Stimulated activated CD4-positive, alpha-beta T cell treated with anti-CD3 and anti-CD28 coated beads, Interleukin-2, amount 100 ng/mL, for 48 hours (primary cell): ENCODE measurements at regions not wholly inside any gene's neighbourhood (a gene's known extent, or its start where the extent isn't known, plus 50 kb on each side); places are given as distances from the start of the nearest gene placed in this dataset.

Source experiments
- DNase-seq, 2 donors: peaks; one replicate each; pipeline ENCODE4 v3.0.0-alpha.2; 2020

DNA sequence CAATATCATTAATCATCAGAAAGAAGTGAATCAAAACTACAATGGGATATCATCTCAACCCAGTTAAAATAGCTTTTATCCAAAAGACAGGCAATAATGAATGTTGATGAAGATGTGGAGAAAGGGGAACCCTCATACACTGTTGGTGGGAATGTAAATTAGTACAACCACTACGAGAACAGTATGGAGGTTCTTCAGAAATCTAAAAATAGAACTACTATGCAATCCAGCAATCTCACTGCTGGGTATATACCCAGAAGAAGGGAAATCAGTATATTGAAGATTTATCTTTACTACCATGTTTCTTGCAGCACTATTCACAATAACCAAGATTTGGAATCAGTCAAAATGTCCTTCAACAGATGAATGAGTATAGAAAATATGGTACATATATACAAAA lies 189.8 kb downstream of the HHIPL2 start:
- DNase-seq = no peak

GRCh38 chr1:222357252-222357651 lies 190.7 kb downstream of the HHIPL2 start:
- no peak for DNase-seq

GRCh38 chr1:222347627-222348026 lies 200.3 kb downstream of the HHIPL2 start:
- DNase-seq = no peak

DNA sequence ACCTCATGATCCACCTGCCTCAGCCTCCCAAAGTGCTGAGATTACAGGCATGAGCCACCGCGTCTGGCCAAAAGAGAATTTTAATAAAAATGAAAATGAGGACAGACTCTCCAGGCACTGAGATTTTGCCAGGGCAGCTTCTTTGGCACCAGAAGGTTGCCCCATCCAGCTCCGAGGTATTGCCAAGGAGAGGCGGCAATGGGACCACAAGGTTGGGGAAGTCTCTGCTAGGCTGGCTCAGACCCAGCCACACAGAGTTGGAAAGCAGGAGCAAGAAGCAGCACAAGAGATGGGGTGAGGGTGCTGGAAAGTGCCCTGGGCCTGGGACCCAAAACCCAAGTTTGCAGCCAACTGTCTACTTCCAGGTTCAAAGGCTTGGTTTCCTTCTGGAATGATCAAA lies 200.9 kb downstream of the HHIPL2 start:
- no peak for DNase-seq

GRCh38 chr1:222339376-222339947 lies 208.4 kb downstream of the HHIPL2 start:
- DNase-seq = no peak

DNA sequence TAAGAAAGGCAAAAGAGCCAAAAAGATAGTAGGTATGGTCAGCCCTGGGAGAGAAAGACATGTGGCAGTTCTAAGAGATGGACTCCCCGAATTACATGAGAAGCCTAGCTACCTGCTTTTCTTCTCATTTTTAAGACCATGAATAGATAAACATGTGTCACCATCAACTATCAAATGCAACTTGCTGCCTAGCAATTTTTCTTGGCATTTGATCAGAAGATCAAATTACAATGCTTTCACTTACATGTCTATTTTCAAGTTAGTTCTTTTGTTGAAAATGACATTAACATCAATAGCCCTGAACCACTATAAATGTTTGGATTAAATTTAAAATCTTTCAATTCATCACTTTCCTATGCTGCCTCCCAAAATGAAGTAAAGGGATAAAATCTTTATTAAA lies 212.3 kb downstream of the HHIPL2 start:
- no peak for DNase-seq

GRCh38 chr1:222334026-222334680 lies 213.8 kb downstream of the HHIPL2 start:
- DNase-seq = no peak

DNA sequence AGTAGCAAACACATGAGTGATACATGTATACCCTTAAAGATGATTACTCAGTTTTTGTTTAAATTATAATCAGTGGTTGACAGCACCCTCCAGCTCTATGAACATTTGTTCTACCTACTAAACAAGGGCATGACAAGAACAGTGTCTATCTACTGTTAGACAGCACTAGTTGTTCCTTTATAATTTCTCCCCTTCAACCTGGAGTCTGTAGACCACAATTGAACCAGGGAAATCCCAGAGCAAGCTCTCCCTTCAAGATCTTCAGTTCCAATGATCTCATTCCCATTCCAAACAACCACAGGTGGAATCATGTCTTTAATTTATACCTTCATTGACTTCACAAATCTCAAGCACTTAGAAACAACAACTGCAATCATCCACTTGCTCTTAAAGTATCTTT lies 216.1 kb downstream of the HHIPL2 start:
- no peak for DNase-seq

DNA sequence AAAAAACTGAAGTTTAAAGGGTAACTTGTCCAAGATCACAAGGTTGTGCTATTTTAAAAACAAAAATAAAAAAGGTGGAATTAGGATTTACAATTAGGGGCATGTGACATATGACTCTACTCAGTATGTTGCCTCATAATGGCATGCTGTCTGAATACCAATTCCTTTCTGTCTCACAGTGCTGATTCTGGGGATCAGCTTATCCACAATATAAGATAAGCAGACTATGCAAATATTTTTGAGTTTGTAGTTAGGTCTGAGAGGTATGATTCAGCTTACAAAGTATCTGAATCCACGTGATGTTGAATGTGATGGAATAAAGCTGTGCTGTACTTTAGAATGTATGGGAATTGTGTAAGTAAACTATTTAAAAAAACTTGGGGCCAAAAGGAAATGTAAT lies 216.6 kb downstream of the HHIPL2 start:
- no peak for DNase-seq

GRCh38 chr1:222329493-222330045 lies 218.3 kb downstream of the HHIPL2 start:
- DNase-seq = no peak

- no peak for DNase-seq
Observed at GRCh38 chr1:222326710-222327036, 221.2 kb downstream of the HHIPL2 start.

- no peak for DNase-seq
Observed at GRCh38 chr1:222326006-222326709, 221.7 kb downstream of the HHIPL2 start.

- DNase-seq = no peak
Observed at GRCh38 chr1:222325506-222325905, 222.4 kb downstream of the HHIPL2 start.

DNA sequence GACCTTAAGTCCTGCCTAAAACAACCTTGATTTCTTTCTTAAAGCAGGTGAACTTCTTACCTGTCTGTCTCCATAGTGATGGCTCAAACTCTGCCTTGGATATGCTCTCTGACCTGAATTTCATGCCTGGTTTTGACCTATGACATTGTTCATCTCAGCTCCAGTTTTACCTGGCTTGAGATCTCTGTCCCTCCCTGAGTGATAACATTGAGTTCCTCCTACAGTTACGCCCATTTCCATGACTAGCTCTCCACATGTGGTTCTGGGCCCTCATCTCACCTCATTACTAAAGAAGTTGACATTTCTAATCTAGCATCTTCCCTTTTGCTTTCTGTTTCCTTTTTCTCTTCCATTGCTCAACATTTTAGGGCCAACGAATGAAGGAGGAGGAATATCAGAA lies 233.1 kb downstream of the HHIPL2 start:
- no peak for DNase-seq

DNA sequence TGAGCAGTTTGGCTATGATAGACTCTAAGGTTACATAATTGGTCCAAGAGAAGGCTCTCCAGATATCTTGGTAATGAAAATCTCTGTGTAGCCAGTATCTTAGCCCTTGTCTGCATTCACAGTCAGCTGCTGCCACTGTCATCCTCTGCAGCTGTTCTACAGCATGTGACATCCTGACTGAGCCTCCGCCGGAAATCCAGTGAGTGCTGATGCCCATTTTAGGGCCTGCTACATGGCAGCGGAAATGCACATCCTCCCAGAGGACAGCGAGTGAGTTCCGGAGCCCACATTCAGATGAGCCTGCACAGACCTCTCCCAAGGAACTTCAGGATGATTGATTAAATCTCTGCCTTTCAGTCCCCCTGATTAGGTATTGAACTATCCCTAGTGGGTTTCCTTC lies 237.1 kb downstream of the HHIPL2 start:
- DNase-seq = no peak

DNA sequence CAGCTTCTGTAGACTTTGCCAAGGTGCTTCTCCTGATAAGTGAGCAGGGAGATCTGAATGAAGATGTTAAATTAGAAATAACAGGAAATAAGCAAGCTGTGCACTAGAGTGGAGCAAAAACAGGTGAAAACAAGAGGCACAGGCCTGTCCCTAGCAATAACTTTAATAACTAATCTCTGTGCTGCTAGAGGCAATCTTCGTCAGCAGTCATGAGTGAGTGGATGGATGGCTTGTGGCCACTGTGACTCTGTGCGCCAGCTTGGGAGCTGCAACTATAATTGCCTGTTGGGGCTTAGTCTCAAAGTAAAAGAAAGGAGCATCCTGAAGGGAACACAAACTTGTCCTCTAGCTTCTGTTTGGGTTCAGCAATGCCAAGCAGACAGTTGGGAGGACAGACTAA lies 240.3 kb downstream of the HHIPL2 start:
- no peak for DNase-seq

DNA sequence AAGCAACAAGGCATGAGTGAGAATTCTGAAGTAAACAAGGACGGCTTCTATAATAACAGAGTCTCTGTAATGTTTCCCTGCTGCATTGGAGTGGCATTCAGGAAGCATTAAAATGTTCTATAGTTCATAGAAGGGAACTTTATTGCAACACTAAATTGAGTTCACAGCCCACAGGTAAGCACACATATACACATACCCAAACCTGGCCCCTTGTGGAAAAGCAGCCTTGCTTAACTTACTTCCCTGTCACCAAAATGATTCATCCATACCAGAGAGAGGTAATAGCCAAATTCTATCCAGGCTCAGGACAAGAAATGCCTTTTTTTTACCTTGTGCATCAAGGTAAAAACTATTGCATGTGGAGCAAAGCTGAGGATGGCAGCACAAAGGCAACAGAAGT lies 241.4 kb downstream of the HHIPL2 start:
- DNase-seq = no peak

GRCh38 chr1:222306011-222306410 lies 241.9 kb downstream of the HHIPL2 start:
- DNase-seq = no peak

GRCh38 chr1:222301652-222302051 lies 246.3 kb downstream of the HHIPL2 start:
- no peak for DNase-seq

- no peak for DNase-seq
Observed at GRCh38 chr1:222299524-222299923, 248.4 kb downstream of the HHIPL2 start.

- no peak for DNase-seq
Observed at GRCh38 chr1:222290866-222291265, 257.0 kb downstream of the HHIPL2 start.

- DNase-seq = no peak
Observed at GRCh38 chr1:222288053-222288452, 259.9 kb downstream of the HHIPL2 start.

DNA sequence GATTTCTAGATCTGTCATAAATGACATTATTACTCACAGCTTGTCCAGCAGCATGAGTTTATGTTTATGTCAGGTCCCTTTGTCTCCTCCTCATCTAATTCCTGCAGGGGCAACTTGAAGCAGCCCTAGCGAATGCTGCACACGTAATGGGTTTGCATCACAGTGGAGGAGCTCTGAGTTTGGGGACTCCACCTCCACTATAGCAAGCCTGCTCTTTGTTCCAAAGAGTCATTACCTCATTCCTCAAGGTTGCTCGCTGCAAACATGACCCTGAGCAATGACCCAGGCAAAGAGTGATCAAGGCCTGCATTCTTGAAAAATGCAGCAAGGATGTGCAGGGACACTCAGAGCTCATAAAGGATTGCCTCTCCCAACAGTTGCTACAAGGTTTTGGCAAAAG lies 261.9 kb downstream of the HHIPL2 start:
- no peak for DNase-seq

DNA sequence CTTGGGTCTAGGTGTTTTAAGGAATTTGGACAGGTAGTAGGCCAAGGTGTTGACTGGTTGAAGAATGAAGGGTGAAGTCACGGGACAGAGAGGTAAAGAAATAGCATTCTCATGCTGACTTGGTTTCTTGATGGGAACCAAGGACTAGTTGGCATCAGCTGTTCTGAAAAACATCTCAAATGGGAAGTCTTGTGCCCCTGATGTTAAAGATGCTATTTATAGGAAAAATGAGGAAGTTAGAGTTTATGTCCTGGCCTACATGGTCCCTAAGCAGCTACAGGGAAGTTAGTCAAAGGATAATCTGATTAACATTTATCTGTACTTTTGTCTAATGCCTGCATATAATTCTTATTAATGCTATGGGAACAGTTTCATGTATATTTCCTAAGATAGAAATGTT lies 262.4 kb downstream of the HHIPL2 start:
- DNase-seq = no peak
